ENCODE measurements at regions not wholly inside any gene's neighbourhood (a gene's known extent, or its start where the extent isn't known, plus 50 kb on each side); places are given as distances from the start of the nearest gene placed in this dataset.

DNA sequence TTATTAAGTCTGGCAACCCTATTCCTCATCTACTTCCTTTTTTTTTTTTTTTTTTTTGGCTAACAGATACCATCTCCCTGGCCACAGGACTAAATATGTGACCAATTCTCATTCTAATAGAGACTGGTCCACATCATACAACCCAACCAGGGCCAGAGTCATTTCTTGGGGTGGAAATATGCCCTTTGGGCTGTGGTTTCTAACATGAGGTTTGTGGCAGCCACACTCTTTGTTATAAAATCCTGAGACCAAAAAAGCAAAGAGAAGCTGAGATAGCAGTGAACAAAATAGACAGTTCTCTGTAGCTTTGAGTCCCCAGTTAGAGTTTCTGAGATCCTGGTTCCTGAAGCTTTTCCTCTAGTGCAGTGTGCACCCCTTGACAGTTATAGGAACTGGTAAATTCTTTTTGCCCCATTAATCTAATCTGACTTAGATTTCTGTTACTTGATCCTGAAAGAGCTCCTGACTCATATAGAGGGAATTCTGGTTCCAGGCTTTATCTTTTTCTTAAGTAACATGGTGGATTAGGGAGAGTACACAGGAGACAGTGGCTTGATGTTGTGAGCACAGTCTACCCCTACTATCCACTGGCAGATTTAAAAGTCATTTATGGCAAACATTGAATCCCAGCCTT, 86.8 kb downstream of the MAIP1 start:
- ATAC-seq (replicated peaks in 1 of 2) (no peak), DNase-seq (no peak)
- Mint-ChIP-seq H3K36me3 (ENCODE audit: insufficient read depth in 2 of 2) (peaks cover 0 to 2% of the 10 kb centered on the region in 2 donors), H3K4me1 (ENCODE audit: low read depth) (no peaks in the 10 kb centered on the region), H3K27me3 (ENCODE audit: low read depth) (peaks cover 12% of the 10 kb centered on the region), H3K9me3 (peaks cover 2 to 12% of the 10 kb centered on the region in 2 donors), H3K4me3 (no peak overlapping the region), H3K27ac (no peak overlapping the region)

DNA sequence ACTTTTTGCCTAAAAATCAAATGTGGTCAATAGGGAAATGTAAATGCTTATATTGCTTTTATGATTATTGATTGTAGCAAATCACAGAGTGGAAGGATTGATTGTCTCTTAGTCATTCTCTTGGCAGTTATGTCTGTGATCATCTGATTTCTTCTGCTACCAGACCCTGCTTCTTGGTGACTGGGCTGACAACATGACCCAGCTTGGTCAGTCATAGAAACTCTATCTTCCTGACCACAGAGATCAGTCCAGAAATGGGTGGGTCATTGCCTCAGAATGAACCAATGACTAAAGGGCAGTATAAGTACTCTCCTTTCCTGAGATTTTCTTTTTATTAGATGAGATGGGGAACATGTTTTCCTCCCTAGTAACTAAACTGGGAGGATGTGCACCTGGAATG, 87.6 kb downstream of the MAIP1 start:
- H3K4me1 Mint-ChIP-seq (ENCODE audit: low read depth) = no peaks in the 10 kb centered on the region
- ATAC-seq (replicated peaks in 1 of 2) (no peak), DNase-seq (no peak)
- H3K36me3 Mint-ChIP-seq (ENCODE audit: insufficient read depth in 2 of 2) = peaks cover 0 to 2% of the 10 kb centered on the region in 2 donors
- H3K9me3 Mint-ChIP-seq = peaks cover 4 to 12% of the 10 kb centered on the region in 2 donors
- H3K27me3 Mint-ChIP-seq (ENCODE audit: low read depth) = peaks cover 18% of the 10 kb centered on the region
- no peak overlapping the region for H3K27ac Mint-ChIP-seq
- H3K4me3 Mint-ChIP-seq = no peak overlapping the region

DNA sequence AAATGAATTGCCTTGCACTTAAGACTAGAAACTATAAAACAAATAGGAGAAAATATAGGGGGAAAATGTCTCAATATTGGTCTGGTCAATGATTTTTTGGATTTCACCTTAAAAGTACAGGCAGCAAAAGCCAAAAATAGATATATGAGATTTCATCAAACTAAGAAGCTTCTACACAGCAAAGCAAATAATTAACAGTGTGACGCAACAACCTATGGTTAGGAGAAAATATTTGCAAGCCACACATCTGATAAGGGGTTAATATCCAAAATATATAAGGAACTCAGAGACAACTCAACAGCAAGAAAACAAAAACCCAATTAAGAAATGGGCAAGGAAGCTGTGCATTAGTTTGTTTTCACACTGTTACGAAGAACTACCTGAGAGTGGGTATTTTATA, 89.1 kb downstream of the MAIP1 start:
- Mint-ChIP-seq H3K27me3 (ENCODE audit: low read depth) (peaks cover 20% of the 10 kb centered on the region), H3K4me3 (no peak overlapping the region), H3K9me3 (peaks cover 4 to 12% of the 10 kb centered on the region in 2 donors), H3K27ac (no peak overlapping the region), H3K36me3 (ENCODE audit: insufficient read depth in 2 of 2) (peaks cover 0 to 2% of the 10 kb centered on the region in 2 donors), H3K4me1 (ENCODE audit: low read depth) (no peaks in the 10 kb centered on the region)
- DNase-seq (no peak), ATAC-seq (replicated peaks in 1 of 2) (no peak)

DNA sequence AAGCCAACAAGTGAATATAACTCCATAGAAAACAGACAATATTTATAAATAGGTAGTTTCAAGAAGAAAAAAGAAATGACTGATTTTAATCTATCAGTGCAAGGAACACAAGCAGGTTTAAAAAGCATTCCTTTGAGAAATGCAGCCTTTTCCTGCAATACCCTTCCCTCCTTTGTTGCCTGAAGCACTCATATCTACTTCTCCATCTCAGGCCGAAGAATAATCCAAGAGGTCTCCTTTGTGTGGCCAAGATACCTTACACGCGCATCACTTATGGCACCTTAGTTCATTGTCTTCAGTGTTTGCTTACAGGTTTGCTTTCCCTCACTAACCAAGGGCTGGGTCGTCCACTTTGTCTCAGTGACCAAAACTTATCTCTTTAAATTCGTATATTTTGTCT, 93.0 kb downstream of the MAIP1 start:
- DNase-seq (no peak), ATAC-seq (replicated peaks in 1 of 2) (no peak)
- peaks cover 4 to 12% of the 10 kb centered on the region in 2 donors for H3K9me3 Mint-ChIP-seq
- H3K36me3 Mint-ChIP-seq (ENCODE audit: insufficient read depth in 2 of 2) = peaks cover 0 to 2% of the 10 kb centered on the region in 2 donors
- no peaks in the 10 kb centered on the region for H3K4me1 Mint-ChIP-seq (ENCODE audit: low read depth)
- no peak overlapping the region for H3K27ac Mint-ChIP-seq
- H3K27me3 Mint-ChIP-seq (ENCODE audit: low read depth) = peaks cover 37% of the 10 kb centered on the region
- H3K4me3 Mint-ChIP-seq = no peak overlapping the region

DNA sequence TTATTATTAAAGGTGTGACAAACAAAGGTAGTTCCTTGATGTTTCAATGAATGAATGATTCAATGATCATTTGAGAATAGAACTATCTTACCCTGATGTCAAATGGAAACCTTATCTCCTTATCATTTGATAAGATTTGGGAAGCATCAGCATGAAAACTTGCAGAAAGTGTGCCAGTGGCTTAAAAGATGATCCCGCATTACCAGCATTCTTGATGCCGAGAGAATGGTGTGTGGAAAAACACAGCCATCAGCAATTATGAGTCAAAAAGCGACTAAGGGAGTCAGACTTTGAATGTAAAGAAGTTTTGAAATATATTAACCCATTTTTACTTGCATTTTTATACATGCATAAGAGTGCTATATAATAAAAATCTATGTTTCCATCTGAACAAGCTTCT, 93.7 kb downstream of the MAIP1 start:
- no peak overlapping the region for H3K4me3 Mint-ChIP-seq
- DNase-seq = no peak
- no peaks in the 10 kb centered on the region for H3K4me1 Mint-ChIP-seq (ENCODE audit: low read depth)
- peaks cover 4 to 12% of the 10 kb centered on the region in 2 donors for H3K9me3 Mint-ChIP-seq
- no peak overlapping the region for H3K27ac Mint-ChIP-seq
- peaks cover 0 to 2% of the 10 kb centered on the region in 2 donors for H3K36me3 Mint-ChIP-seq (ENCODE audit: insufficient read depth in 2 of 2)
- ATAC-seq (replicated peaks in 1 of 2) = no peak
- peaks cover 37% of the 10 kb centered on the region for H3K27me3 Mint-ChIP-seq (ENCODE audit: low read depth)

DNA sequence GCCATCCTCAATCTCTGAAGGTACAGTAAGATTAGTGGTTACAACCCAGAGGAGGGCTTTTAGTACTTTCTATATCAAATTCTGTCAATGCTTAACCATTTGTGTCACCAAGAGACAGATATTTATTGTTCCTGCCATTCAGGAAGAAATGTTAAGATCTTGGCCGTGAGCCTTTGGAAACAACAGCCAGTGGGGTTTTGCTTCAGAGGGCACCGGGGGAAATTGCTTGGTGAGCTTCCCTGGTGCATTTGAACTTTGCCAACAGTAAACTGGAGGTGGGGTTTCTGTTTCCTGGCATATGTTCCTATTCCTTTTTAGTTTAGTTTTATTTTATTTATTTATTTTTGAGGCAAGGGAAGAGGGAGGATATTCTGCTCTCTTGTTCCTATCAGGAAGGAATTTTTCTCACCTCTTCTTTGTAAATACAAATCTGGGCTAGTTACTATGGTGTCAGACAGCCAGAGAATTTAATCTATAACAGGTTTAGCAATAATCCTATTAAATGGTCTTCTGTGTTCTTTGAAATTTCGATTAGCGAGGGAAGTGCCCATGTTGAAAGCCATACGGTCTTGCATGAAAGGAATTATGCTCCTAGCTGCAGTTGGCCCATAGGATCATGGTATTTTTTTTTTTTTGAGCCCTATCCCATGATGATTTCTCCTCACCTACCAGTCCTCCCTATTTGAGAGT, 95.7 kb downstream of the MAIP1 start:
- H3K27ac Mint-ChIP-seq = no peak overlapping the region
- H3K9me3 Mint-ChIP-seq = peaks cover 2 to 6% of the 10 kb centered on the region in 2 donors
- H3K4me3 Mint-ChIP-seq = no peak overlapping the region
- DNase-seq (no peak), ATAC-seq (replicated peaks in 1 of 2) (no peak)
- no peaks in the 10 kb centered on the region for H3K4me1 Mint-ChIP-seq (ENCODE audit: low read depth)
- H3K27me3 Mint-ChIP-seq (ENCODE audit: low read depth) = peaks cover 37% of the 10 kb centered on the region
- no peaks in the 10 kb centered on the region for H3K36me3 Mint-ChIP-seq (ENCODE audit: insufficient read depth in 2 of 2)

DNA sequence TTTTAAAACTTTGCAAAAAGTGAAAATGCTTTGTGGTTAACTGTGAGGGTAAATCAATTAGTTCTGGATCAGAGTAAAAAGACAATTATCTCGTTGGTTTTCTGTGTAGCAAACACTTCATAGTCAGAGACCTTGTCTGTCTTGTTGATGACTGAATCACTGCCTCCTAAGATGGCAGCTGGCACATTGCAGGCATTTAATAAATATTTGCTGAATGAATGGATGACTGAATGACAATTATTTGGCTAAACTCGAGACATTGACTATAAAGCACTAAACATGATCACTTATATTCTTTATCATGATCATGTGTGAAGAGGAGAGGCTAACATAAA, 96.2 kb downstream of the MAIP1 start:
- H3K4me3 Mint-ChIP-seq = no peak overlapping the region
- H3K27ac Mint-ChIP-seq = no peak overlapping the region
- no peak for DNase-seq

DNA sequence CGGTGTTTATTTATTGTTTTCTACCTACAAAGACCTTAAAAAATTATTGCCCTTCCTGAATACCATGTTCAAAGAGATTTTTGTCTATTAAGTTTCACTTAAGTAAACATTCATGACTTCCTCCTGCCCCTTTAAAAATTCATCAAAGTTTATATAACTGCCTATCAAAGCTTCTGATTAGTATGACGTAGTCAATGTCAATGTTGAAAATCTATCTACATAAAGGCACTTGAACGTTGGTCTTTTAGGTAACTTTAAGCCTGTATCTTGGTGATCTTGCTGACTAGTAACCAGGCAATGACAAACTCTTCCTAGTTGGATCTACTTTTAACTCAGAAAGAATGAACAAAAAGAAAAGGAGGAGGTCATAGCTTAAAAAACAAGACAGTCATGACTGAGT, 97.2 kb downstream of the MAIP1 start:
- no peak for ATAC-seq (replicated peaks in 1 of 2)
- H3K4me3 Mint-ChIP-seq = no peak overlapping the region
- H3K27me3 Mint-ChIP-seq (ENCODE audit: low read depth) = peaks cover 40% of the 10 kb centered on the region
- peaks cover 2% of the 10 kb centered on the region in 2 donors for H3K9me3 Mint-ChIP-seq
- no peaks in the 10 kb centered on the region for H3K4me1 Mint-ChIP-seq (ENCODE audit: low read depth)
- no peak overlapping the region for H3K27ac Mint-ChIP-seq
- DNase-seq = no peak
- no peaks in the 10 kb centered on the region for H3K36me3 Mint-ChIP-seq (ENCODE audit: insufficient read depth in 2 of 2)

More for the DNA sequence above, 96.2 kb downstream of the MAIP1 start:
- peaks cover 42% of the 10 kb centered on the region for H3K27me3 Mint-ChIP-seq (ENCODE audit: low read depth)
- H3K9me3 Mint-ChIP-seq = peaks cover 2 to 3% of the 10 kb centered on the region in 2 donors
- no peaks in the 10 kb centered on the region for H3K36me3 Mint-ChIP-seq (ENCODE audit: insufficient read depth in 2 of 2)
- H3K4me1 Mint-ChIP-seq (ENCODE audit: low read depth) = no peaks in the 10 kb centered on the region
- ATAC-seq (replicated peaks in 1 of 2) = no peak

DNA sequence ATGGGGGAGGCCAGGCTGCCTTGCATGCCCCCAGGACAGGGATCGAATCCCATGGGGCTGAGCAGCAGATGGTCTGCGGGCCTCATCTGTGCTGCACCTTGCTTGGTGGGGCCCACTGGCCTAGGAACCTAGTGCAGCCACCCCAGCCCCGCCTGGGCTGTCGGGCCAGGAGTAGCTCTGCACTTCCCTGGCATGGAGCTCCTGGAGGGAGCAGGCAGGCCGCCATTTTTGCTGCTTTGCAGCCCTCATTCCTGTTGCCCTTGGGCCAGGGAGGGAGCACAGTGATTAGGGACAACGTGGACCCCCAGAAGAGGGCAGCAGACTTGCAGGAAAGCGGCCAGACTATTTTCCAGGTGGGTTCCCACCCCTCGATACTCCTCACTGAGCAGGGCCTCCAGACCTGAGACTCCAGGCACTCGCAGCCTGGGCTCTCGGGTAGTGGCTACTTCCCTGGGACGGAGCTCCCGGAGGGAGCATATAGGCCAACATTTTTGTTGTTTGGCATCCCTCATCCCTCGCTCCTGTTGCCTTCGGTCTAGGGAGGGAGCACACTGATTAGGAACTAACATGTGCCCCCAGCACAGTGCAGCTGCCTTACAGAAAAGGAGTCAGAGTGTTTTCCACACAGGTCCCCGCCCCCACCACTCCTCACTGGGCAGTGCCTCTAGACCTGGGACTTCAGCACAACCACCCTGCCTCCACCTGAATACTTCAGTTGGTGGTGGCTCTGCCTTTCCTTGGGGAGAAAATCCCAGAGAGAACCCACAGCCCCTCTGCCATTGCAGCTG, 99.5 kb downstream of the MAIP1 start:
- DNase-seq = no peak
- H3K27me3 Mint-ChIP-seq (ENCODE audit: low read depth) = peaks cover 33% of the 10 kb centered on the region
- H3K4me1 Mint-ChIP-seq (ENCODE audit: low read depth) = no peaks in the 10 kb centered on the region
- H3K4me3 Mint-ChIP-seq = no peak overlapping the region
- peaks cover 3 to 5% of the 10 kb centered on the region in 2 donors for H3K9me3 Mint-ChIP-seq
- no peak overlapping the region for H3K27ac Mint-ChIP-seq
- no peak for ATAC-seq (replicated peaks in 1 of 2)
- H3K36me3 Mint-ChIP-seq (ENCODE audit: insufficient read depth in 2 of 2) = no peaks in the 10 kb centered on the region

DNA sequence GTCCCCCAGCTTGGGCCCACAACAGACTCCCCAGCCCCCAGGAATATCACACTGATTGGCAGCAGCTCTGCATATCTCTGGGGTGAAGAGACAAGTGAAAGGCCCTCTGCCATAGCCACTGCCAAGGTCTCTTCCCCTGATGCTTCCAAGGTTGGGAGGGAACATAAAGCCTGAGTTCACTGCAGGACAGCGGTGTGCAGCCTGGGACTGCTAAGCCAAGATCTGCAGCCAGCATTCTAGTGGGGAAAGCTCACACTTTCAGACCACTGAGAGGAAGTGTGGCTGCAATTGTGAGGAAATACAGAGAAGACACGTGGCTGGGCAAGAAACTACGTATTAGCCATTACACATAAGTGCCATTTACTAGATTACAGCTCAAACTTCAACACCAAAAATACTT, 100.7 kb downstream of the MAIP1 start:
- Mint-ChIP-seq H3K4me3 (no peak overlapping the region), H3K4me1 (ENCODE audit: low read depth) (no peaks in the 10 kb centered on the region), H3K27me3 (ENCODE audit: low read depth) (peaks cover 20% of the 10 kb centered on the region), H3K9me3 (peaks cover 3 to 5% of the 10 kb centered on the region in 2 donors), H3K27ac (no peak overlapping the region), H3K36me3 (ENCODE audit: insufficient read depth in 2 of 2) (no peaks in the 10 kb centered on the region)
- ATAC-seq (replicated peaks in 1 of 2) (no peak), DNase-seq (no peak)

DNA sequence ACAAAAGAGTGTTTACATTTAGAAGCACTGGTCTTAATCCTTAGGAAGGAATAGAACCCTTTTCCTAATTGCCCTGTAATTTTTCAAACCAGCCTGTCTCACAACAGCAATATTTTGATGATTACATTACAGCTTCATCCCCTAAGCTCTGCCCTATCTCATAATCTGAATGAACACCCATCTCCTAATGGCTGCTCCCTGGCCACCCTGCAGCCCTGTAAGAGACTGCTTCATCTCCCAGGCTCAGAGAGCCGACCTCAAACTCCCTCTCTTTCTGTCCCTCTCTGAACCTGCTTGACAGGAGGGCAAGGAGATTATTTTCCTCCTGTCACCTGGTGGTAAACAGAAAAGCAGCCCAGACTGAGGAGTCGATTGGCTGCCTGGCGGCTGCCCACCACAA, 107.8 kb downstream of the MAIP1 start:
- ATAC-seq (replicated peaks in 1 of 2) (no peak), DNase-seq (no peak)
- no peak overlapping the region for H3K27ac Mint-ChIP-seq
- no peaks in the 10 kb centered on the region for H3K4me1 Mint-ChIP-seq (ENCODE audit: low read depth)
- no peaks in the 10 kb centered on the region for H3K36me3 Mint-ChIP-seq (ENCODE audit: insufficient read depth in 2 of 2)
- H3K9me3 Mint-ChIP-seq = peaks cover 0 to 2% of the 10 kb centered on the region in 2 donors
- H3K4me3 Mint-ChIP-seq = no peak overlapping the region
- no peaks in the 10 kb centered on the region for H3K27me3 Mint-ChIP-seq (ENCODE audit: low read depth)

DNA sequence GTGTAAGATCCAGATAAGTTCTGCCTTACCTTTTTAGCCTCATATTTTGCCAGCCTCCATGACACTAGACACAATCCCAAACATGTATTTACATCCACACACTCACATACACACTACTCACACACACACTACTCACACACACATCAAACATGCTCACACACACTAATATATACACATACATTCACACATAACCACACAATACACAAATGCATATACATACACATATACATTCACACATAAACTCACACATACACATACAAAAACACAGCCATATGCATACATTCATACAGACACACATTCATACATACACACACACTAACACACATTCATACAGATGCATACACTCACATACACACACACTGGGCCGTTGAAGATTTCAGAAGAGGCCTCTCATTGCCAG, 109.5 kb downstream of the MAIP1 start:
- ATAC-seq (replicated peaks in 1 of 2) = no peak

DNA sequence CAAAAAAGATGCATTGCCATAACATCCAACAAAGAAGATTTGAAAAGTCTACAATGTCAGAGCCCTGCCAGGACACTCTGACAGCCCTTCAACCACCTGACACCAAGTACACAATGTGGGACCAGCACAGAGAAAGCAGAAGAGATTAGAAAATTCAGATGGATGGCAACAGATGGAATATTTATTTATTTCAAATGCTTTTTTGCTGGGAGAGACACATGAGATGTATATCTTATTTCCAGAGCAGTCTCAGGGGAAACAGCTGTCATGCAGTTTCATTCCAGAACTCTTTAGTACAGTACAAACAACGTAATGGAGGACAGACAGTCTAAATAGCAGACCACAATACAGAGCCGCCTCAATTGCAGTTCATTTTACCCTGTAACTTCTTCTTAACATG, 110.1 kb downstream of the MAIP1 start:
- no peak overlapping the region for H3K27ac Mint-ChIP-seq
- ATAC-seq (replicated peaks in 1 of 2) (no peak), DNase-seq (no peak)
- no peaks in the 10 kb centered on the region for H3K27me3 Mint-ChIP-seq (ENCODE audit: low read depth)
- H3K4me3 Mint-ChIP-seq = no peak overlapping the region
- H3K36me3 Mint-ChIP-seq (ENCODE audit: insufficient read depth in 2 of 2) = no peaks in the 10 kb centered on the region
- no peaks in the 10 kb centered on the region for H3K4me1 Mint-ChIP-seq (ENCODE audit: low read depth)
- H3K9me3 Mint-ChIP-seq = no peaks in the 10 kb centered on the region

More for the DNA sequence above, 109.5 kb downstream of the MAIP1 start:
- H3K4me1 Mint-ChIP-seq (ENCODE audit: low read depth) = no peaks in the 10 kb centered on the region
- H3K4me3 Mint-ChIP-seq = no peak overlapping the region
- no peaks in the 10 kb centered on the region for H3K27me3 Mint-ChIP-seq (ENCODE audit: low read depth)
- DNase-seq = no peak
- H3K36me3 Mint-ChIP-seq (ENCODE audit: insufficient read depth in 2 of 2) = no peaks in the 10 kb centered on the region
- H3K27ac Mint-ChIP-seq = no peak overlapping the region
- no peaks in the 10 kb centered on the region for H3K9me3 Mint-ChIP-seq

All from activated T-cell treated with anti-CD3 and anti-CD28 coated beads, Interleukin-2, amount 50 U/mL, for 72 hours (primary cell).